IPS-15b (cell line): ENCODE measurements at regions not wholly inside any gene's neighbourhood (a gene's known extent, or its start where the extent isn't known, plus 50 kb on each side); places are given as distances from the start of the nearest gene placed in this dataset.

Source experiments
- H3K27me3 ChIP-seq: one replicate; pipeline ENCODE4 v1.6.1; 2013; ENCODE audit warnings: low read length; ENCODE audit not compliant: control insufficient read depth, insufficient read depth
- H3K36me3 ChIP-seq: one replicate; pipeline ENCODE4 v1.6.1; 2013; ENCODE audit warnings: low read length; ENCODE audit not compliant: control insufficient read depth, insufficient read depth
- H3K4me1 ChIP-seq: one replicate; pipeline ENCODE4 v1.6.1; 2013; ENCODE audit warnings: mild to moderate bottlenecking, low read length; ENCODE audit not compliant: control insufficient read depth, insufficient read depth
- H3K4me3 ChIP-seq: one replicate; pipeline ENCODE4 v1.5.1; 2013; ENCODE audit warnings: low read depth, low read length
- H3K9ac ChIP-seq: one replicate; pipeline ENCODE4 v1.6.1; 2013; ENCODE audit warnings: low read depth, mild to moderate bottlenecking, low read length
- H3K9me3 ChIP-seq: one replicate; pipeline ENCODE4 v1.6.1; 2013; ENCODE audit warnings: mild to moderate bottlenecking, low read length; ENCODE audit not compliant: control insufficient read depth, insufficient read depth

- Histone ChIP-seq H3K4me1 (peaks cover 7% of the 10 kb centered on the region), H3K4me3 (peak overlapping the region; percentile 31), H3K36me3 (peaks cover 2% of the 10 kb centered on the region), H3K9me3 (no peaks in the 10 kb centered on the region), H3K27me3 (no peaks in the 10 kb centered on the region), H3K9ac (peak overlapping the region; percentile 19)
Measured at GRCh38 chr13:55660851-55661250, 1479.9 kb upstream of the PRR20A start.

DNA sequence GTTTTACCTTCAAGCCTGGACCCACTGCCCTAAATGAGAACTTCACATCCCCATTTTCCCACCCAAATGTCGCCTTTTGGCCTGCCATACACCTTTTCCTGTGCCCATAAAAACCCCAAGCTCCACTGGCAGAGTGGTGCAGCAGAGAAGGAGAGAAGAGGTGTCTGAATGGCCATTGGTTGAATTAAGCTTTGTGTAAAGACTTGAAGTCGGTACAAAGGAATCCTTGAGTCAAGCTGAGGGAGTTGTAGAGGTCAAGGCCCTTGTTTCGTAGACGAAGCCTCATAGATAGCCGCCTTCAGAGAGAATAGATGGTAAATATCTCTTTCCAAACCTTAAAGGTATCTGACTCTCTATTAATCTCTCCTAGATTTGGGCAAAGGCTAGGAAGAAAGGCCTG is 1479.2 kb upstream of the PRR20A start:
- Histone ChIP-seq H3K9me3 (no peaks in the 10 kb centered on the region), H3K4me1 (peaks cover 7% of the 10 kb centered on the region), H3K9ac (peak overlapping the region; percentile 39), H3K36me3 (peaks cover 2% of the 10 kb centered on the region), H3K4me3 (peak overlapping the region; percentile 31), H3K27me3 (no peaks in the 10 kb centered on the region)

DNA sequence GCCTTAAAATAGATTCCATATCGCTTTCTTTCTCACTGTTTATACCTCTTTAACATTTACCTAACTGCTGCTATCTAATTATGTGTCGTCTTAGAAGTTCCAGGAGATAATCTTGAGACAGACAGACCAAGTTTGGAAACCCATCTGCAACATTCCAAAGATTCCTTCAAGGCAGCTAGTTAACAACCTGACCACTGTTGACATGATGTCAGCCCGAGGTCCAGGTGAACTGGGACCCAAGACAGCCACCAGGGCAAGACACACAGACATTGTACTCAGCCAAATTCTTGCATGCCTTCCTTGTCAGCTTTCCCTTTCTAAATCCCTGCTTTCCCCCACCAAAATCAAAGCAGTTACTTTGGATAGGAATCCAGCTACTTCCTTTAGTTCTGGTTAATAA is 1476.5 kb upstream of the PRR20A start:
- Histone ChIP-seq H3K9me3 (no peaks in the 10 kb centered on the region), H3K4me3 (no peak overlapping the region), H3K4me1 (peaks cover 7% of the 10 kb centered on the region), H3K27me3 (no peaks in the 10 kb centered on the region), H3K9ac (no peak overlapping the region), H3K36me3 (no peaks in the 10 kb centered on the region)

- Histone ChIP-seq H3K9me3 (no peaks in the 10 kb centered on the region), H3K9ac (no peak overlapping the region), H3K4me3 (no peak overlapping the region), H3K36me3 (no peaks in the 10 kb centered on the region), H3K27me3 (no peaks in the 10 kb centered on the region), H3K4me1 (peaks cover 15% of the 10 kb centered on the region)
Measured at GRCh38 chr13:55669051-55669450, 1471.7 kb upstream of the PRR20A start.

- H3K4me1 ChIP-seq, result peaks cover 27% of the 10 kb centered on the region
- H3K4me3 ChIP-seq, result no peak overlapping the region
- H3K9ac ChIP-seq, result no peak overlapping the region
- H3K9me3 ChIP-seq, result no peaks in the 10 kb centered on the region
- no peaks in the 10 kb centered on the region for H3K27me3 ChIP-seq
- H3K36me3 ChIP-seq, result no peaks in the 10 kb centered on the region
Measured at GRCh38 chr13:55673910-55674309, 1466.8 kb upstream of the PRR20A start.

DNA sequence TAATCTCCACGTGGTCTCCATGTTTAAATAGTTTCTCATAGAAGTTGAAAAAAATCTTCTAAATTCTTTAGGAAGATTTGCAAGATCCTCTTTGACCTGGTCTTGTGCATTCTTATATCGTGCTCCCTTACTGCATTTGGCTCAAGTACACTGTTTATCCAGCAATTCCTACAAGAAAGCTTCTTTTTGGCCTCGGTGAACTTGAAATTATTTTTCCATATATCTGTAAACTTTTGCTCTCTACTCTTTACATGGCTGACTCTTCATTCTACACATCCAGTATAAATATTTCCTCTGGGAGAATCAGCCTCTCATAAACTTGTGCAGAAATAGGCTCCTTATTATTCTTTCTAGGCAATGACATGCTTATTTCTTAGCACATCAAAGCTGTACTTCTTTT is 1457.9 kb upstream of the PRR20A start:
- Histone ChIP-seq H3K36me3 (no peaks in the 10 kb centered on the region), H3K9ac (no peak overlapping the region), H3K4me1 (peaks cover 9% of the 10 kb centered on the region), H3K27me3 (no peaks in the 10 kb centered on the region), H3K4me3 (no peak overlapping the region), H3K9me3 (no peaks in the 10 kb centered on the region)

DNA sequence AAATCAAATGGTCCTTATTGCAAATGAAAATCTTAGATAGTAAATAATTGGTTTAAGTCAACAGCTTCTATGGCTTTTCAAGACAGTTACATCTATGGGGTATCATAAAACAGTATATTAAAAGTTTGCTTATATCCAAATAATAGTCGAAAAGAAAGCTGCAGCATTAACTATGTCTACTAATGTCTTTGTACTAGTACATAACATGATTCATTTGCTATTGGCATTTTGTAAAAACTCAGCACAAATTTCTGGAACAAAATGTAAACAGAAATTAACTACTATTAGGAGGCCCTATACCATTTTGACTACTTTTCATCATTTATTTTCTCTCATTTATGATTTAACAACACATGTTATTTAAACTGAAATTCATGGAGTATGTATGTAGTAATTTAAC is 1435.2 kb upstream of the PRR20A start:
- Histone ChIP-seq H3K27me3 (no peaks in the 10 kb centered on the region), H3K4me3 (no peak overlapping the region), H3K9me3 (no peaks in the 10 kb centered on the region), H3K36me3 (no peaks in the 10 kb centered on the region), H3K4me1 (peaks cover 6% of the 10 kb centered on the region), H3K9ac (no peak overlapping the region)

DNA sequence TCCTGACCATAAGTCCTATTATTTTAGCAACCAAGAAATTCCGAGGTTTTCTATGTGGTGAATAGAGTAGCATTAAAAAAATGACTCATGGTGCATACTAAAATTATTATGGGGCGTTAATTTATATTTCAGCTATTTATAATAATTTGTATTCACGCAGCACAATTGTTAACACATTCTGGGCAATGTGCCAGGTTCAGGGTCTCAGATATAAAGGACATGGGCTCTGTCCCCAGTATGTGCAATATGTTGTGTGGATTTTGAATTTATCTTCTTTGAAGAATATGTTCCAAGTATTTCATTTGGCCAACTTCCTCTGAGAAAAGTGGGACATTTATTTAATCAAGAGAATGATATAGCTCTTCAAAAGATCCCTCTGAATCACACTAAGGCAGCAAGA is 1434.7 kb upstream of the PRR20A start:
- Histone ChIP-seq H3K36me3 (no peaks in the 10 kb centered on the region), H3K4me3 (no peak overlapping the region), H3K9me3 (no peaks in the 10 kb centered on the region), H3K4me1 (peaks cover 6% of the 10 kb centered on the region), H3K27me3 (no peaks in the 10 kb centered on the region), H3K9ac (no peak overlapping the region)

- Histone ChIP-seq H3K4me1 (no peaks in the 10 kb centered on the region), H3K36me3 (no peaks in the 10 kb centered on the region)
Measured at GRCh38 chr13:55714120-55714519, 1426.6 kb upstream of the PRR20A start.

DNA sequence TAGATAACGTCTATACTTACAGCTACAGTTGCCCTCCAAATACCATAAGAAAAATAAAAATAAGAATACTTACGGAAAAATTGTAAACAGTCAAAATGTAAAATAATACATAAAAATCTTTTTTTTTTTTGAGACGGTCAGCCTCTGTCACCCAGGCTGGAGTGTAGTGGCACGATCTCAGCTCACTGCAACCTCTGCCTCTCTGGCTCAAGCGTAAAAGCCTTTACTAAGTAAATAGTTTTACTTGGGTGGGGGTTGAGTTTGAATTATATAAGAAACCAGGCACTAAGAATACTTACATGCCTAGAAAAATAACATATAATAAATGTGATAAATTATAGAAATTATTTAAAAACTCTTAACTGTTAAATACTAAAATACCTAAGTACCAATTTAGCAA is 1413.0 kb upstream of the PRR20A start:
- Histone ChIP-seq H3K36me3 (no peaks in the 10 kb centered on the region), H3K9me3 (no peaks in the 10 kb centered on the region), H3K27me3 (no peaks in the 10 kb centered on the region), H3K4me3 (no peak overlapping the region), H3K4me1 (peaks cover 3% of the 10 kb centered on the region), H3K9ac (no peak overlapping the region)

More at GRCh38 chr13:55714120-55714519, 1426.6 kb upstream of the PRR20A start:
- H3K4me3 ChIP-seq, result no peak overlapping the region
- no peaks in the 10 kb centered on the region for H3K27me3 ChIP-seq
- H3K9ac ChIP-seq, result no peak overlapping the region
- no peaks in the 10 kb centered on the region for H3K9me3 ChIP-seq

DNA sequence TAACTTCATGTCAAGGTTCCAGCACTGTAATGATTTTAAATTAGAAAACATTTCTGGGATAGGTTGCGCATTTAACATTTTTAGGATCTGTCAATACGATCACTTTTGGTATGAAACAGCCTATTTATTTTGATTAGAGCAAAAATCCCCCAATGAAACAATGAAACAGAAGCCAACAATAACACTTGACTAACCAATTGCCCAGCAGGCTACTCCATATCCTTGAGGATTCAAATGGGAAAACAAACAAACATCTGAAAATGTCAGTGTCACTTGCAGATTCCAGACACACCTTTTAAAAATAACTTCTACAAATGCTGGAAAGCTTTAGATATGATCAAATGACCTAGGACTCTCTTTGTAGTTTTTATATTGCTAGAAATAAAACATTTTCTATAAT is 1412.5 kb upstream of the PRR20A start:
- no peaks in the 10 kb centered on the region for H3K27me3 ChIP-seq

GRCh38 chr13:55745828-55746227 is 1394.9 kb upstream of the PRR20A start:
- H3K27me3 ChIP-seq, result no peaks in the 10 kb centered on the region
- no peak overlapping the region for H3K9ac ChIP-seq
- no peak overlapping the region for H3K4me3 ChIP-seq
- no peaks in the 10 kb centered on the region for H3K36me3 ChIP-seq
- no peaks in the 10 kb centered on the region for H3K4me1 ChIP-seq
- no peaks in the 10 kb centered on the region for H3K9me3 ChIP-seq

More for the DNA sequence above, 1412.5 kb upstream of the PRR20A start:
- H3K9me3 ChIP-seq, result no peaks in the 10 kb centered on the region
- no peak overlapping the region for H3K9ac ChIP-seq
- H3K4me1 ChIP-seq, result peaks cover 3% of the 10 kb centered on the region
- H3K36me3 ChIP-seq, result no peaks in the 10 kb centered on the region
- H3K4me3 ChIP-seq, result no peak overlapping the region

DNA sequence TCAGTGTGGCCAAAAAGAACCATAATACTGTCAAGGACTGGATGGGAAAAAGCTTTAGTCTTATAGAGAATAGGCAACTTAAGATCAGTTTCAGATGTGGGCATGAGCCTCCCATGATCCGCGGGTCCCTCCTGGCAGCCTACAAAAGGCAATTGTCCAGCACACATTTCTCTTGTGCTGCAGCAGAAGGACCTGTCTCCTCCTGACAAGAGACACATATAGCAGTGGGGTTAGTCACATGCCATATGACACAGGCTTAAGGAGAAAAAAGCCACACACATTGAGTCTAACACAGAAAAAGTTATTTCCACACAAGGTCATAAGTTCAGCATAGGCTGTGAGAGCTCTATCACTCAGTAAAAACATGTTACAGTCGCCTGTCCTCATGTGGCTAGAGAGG is 1378.7 kb upstream of the PRR20A start:
- no peaks in the 10 kb centered on the region for H3K36me3 ChIP-seq
- H3K9ac ChIP-seq, result no peak overlapping the region
- H3K4me3 ChIP-seq, result no peak overlapping the region
- no peaks in the 10 kb centered on the region for H3K4me1 ChIP-seq
- no peaks in the 10 kb centered on the region for H3K27me3 ChIP-seq
- no peaks in the 10 kb centered on the region for H3K9me3 ChIP-seq
